ENCODE measurements at regions not wholly inside any gene's neighbourhood (a gene's known extent, or its start where the extent isn't known, plus 50 kb on each side); places are given as distances from the start of the nearest gene placed in this dataset.

DNA sequence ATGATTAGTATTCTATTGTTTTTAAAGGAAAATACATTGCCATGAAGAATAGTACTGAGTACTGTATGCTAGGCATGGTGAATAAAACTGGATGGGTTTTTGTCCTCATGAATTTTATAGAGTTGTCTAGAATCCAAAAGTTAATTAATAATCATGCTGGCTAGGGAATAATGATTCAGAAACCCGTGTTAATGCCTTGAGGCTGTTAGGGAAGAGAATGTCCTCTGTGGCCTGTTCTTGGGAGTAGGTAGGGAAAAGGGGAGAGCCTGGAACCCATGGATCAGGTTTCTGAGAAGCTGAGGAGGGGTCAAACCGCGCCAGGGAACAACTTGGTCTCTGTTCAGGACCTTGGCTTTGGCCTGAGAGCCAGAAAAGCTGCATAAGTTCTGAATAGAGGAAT, 1376.3 kb upstream of the SLC10A2 start:
- TF ChIP-seq, protein P1, sequence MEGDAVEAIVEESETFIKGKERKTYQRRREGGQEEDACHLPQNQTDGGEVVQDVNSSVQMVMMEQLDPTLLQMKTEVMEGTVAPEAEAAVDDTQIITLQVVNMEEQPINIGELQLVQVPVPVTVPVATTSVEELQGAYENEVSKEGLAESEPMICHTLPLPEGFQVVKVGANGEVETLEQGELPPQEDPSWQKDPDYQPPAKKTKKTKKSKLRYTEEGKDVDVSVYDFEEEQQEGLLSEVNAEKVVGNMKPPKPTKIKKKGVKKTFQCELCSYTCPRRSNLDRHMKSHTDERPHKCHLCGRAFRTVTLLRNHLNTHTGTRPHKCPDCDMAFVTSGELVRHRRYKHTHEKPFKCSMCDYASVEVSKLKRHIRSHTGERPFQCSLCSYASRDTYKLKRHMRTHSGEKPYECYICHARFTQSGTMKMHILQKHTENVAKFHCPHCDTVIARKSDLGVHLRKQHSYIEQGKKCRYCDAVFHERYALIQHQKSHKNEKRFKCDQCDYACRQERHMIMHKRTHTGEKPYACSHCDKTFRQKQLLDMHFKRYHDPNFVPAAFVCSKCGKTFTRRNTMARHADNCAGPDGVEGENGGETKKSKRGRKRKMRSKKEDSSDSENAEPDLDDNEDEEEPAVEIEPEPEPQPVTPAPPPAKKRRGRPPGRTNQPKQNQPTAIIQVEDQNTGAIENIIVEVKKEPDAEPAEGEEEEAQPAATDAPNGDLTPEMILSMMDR (IDR thresholded peaks at IDR 0.05), result no peak
- TF ChIP-seq POLR2A (IDR thresholded peaks at IDR 0.05), result no peak
- no peak for TF ChIP-seq POLR2AphosphoS5 (IDR thresholded peaks at IDR 0.05)
- TF ChIP-seq EP300 (IDR thresholded peaks at IDR 0.05), result no peak
